ENCODE measurements at regions not wholly inside any gene's neighbourhood (a gene's known extent, or its start where the extent isn't known, plus 50 kb on each side); places are given as distances from the start of the nearest gene placed in this dataset.

DNA sequence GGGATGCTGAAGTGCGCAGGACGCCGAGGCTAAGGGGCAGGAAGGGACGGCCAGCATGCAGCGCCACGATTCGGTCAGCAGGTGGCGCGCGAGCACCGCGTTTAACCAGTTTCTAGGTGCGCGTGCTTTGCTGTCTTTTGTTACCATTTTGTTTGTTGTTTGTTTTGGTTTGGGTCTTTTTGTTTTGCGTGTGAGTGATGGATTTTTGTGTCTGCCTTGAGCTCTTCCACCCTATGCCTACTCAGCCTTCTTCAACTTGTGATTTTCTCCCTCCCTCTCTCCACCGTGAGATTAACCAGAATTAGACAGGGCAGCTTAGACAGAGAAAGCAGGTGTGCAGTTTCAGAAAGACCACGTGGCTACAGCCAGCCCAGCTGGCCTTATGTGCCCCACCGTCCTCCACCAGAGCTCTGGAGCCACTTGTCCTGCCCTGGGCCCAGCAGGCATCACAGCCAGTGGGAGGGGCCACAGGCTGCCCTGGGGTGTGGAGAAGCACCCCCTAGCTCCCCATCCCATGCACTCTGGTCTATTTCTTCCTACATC is 180.2 kb downstream of the RNF144A start:
- TF ChIP-seq, protein P1, sequence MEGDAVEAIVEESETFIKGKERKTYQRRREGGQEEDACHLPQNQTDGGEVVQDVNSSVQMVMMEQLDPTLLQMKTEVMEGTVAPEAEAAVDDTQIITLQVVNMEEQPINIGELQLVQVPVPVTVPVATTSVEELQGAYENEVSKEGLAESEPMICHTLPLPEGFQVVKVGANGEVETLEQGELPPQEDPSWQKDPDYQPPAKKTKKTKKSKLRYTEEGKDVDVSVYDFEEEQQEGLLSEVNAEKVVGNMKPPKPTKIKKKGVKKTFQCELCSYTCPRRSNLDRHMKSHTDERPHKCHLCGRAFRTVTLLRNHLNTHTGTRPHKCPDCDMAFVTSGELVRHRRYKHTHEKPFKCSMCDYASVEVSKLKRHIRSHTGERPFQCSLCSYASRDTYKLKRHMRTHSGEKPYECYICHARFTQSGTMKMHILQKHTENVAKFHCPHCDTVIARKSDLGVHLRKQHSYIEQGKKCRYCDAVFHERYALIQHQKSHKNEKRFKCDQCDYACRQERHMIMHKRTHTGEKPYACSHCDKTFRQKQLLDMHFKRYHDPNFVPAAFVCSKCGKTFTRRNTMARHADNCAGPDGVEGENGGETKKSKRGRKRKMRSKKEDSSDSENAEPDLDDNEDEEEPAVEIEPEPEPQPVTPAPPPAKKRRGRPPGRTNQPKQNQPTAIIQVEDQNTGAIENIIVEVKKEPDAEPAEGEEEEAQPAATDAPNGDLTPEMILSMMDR (IDR thresholded peaks at IDR 0.05): peak; percentile 95 to 99 (median 98)
- TF ChIP-seq POLR2A (IDR thresholded peaks at IDR 0.05): no peak

Data from heart left ventricle (tissue), 13 donors.